HepG2 (cell line): ENCODE measurements at regions not wholly inside any gene's neighbourhood (a gene's known extent, or its start where the extent isn't known, plus 50 kb on each side); places are given as distances from the start of the nearest gene placed in this dataset.

ENCODE experiments used
- CCAR2 ChIP-seq: fragments of 200-400 bp; formaldehyde crosslinking; optimal IDR thresholded peaks from 2 replicates; pipeline ENCODE3; 2018; ENCODE audit warnings: low read depth, mild to moderate bottlenecking, low read length, moderate library complexity
- MAFK ChIP-seq, 2 experiments: IDR thresholded peaks in 1 of 2; conservative IDR thresholded peaks in 1 of 2; 2 replicates each; pipeline ENCODE4 v1.6.1; 2011; ENCODE audit warnings: improper control_type of control experiment in 2 of 2, low read length in 2 of 2
- NKX3-1 ChIP-seq: sonication (generic); formaldehyde crosslinking; IDR thresholded peaks from 2 replicates; pipeline ENCODE4 v1.5.0; 2020; ENCODE audit warnings: missing genetic modification reagents
- ZNF431 ChIP-seq: sonication (generic); formaldehyde crosslinking; IDR thresholded peaks from 2 replicates; pipeline ENCODE4 v1.9.0; 2022; ENCODE audit warnings: missing genetic modification reagents, low read depth, mild to moderate bottlenecking, borderline replicate concordance
- ZNF503 ChIP-seq: sonication (generic); formaldehyde crosslinking; IDR thresholded peaks from 2 replicates; pipeline ENCODE4 v1.4.0; 2020; ENCODE audit warnings: missing genetic modification reagents
- TF ChIP-seq, protein P1 (sequence below): sonication (generic); formaldehyde crosslinking; IDR thresholded peaks from 2 replicates; pipeline ENCODE4 v1.9.0; 2021; ENCODE audit warnings: mild to moderate bottlenecking, missing genetic modification reagents
- TF ChIP-seq, protein P2 (sequence below): sonication (generic); formaldehyde crosslinking; IDR thresholded peaks from 2 replicates; pipeline ENCODE4 v1.5.1; 2020; ENCODE audit warnings: mild to moderate bottlenecking, moderate library complexity, missing genetic modification reagents

- TF ChIP-seq, protein P1, sequence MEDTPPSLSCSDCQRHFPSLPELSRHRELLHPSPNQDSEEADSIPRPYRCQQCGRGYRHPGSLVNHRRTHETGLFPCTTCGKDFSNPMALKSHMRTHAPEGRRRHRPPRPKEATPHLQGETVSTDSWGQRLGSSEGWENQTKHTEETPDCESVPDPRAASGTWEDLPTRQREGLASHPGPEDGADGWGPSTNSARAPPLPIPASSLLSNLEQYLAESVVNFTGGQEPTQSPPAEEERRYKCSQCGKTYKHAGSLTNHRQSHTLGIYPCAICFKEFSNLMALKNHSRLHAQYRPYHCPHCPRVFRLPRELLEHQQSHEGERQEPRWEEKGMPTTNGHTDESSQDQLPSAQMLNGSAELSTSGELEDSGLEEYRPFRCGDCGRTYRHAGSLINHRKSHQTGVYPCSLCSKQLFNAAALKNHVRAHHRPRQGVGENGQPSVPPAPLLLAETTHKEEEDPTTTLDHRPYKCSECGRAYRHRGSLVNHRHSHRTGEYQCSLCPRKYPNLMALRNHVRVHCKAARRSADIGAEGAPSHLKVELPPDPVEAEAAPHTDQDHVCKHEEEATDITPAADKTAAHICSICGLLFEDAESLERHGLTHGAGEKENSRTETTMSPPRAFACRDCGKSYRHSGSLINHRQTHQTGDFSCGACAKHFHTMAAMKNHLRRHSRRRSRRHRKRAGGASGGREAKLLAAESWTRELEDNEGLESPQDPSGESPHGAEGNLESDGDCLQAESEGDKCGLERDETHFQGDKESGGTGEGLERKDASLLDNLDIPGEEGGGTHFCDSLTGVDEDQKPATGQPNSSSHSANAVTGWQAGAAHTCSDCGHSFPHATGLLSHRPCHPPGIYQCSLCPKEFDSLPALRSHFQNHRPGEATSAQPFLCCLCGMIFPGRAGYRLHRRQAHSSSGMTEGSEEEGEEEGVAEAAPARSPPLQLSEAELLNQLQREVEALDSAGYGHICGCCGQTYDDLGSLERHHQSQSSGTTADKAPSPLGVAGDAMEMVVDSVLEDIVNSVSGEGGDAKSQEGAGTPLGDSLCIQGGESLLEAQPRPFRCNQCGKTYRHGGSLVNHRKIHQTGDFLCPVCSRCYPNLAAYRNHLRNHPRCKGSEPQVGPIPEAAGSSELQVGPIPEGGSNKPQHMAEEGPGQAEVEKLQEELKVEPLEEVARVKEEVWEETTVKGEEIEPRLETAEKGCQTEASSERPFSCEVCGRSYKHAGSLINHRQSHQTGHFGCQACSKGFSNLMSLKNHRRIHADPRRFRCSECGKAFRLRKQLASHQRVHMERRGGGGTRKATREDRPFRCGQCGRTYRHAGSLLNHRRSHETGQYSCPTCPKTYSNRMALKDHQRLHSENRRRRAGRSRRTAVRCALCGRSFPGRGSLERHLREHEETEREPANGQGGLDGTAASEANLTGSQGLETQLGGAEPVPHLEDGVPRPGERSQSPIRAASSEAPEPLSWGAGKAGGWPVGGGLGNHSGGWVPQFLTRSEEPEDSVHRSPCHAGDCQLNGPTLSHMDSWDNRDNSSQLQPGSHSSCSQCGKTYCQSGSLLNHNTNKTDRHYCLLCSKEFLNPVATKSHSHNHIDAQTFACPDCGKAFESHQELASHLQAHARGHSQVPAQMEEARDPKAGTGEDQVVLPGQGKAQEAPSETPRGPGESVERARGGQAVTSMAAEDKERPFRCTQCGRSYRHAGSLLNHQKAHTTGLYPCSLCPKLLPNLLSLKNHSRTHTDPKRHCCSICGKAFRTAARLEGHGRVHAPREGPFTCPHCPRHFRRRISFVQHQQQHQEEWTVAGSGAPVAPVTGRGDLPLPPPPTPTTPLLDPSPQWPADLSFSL (CRISPR knock-in tag), result no peak
- no peak for TF ChIP-seq ZNF503 (CRISPR knock-in tag)
- TF ChIP-seq NKX3-1 (CRISPR knock-in tag), result no peak
- TF ChIP-seq CCAR2, result no peak
- TF ChIP-seq ZNF431 (CRISPR knock-in tag), result no peak
- peak; percentile 28 to 71; a peak in 2 of 4 replicates for TF ChIP-seq MAFK (conservative IDR thresholded peaks at IDR 0.05 in 1 of 2, IDR thresholded peaks at IDR 0.05 in 1 of 2; ENCODE audit: low read length in 2 of 2)
- TF ChIP-seq, protein P2, sequence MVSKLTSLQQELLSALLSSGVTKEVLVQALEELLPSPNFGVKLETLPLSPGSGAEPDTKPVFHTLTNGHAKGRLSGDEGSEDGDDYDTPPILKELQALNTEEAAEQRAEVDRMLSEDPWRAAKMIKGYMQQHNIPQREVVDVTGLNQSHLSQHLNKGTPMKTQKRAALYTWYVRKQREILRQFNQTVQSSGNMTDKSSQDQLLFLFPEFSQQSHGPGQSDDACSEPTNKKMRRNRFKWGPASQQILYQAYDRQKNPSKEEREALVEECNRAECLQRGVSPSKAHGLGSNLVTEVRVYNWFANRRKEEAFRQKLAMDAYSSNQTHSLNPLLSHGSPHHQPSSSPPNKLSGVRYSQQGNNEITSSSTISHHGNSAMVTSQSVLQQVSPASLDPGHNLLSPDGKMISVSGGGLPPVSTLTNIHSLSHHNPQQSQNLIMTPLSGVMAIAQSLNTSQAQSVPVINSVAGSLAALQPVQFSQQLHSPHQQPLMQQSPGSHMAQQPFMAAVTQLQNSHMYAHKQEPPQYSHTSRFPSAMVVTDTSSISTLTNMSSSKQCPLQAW, result no peak
Measured at GRCh38 chr3:181442066-181442465, 269.7 kb upstream of the SOX2 start (continued).
